Stimulated activated CD4-positive, alpha-beta T cell treated with anti-CD3 and anti-CD28 coated beads, Interleukin-4, amount 100 ng/mL, for 4 hours (primary cell): ENCODE measurements at regions not wholly inside any gene's neighbourhood (a gene's known extent, or its start where the extent isn't known, plus 50 kb on each side); places are given as distances from the start of the nearest gene placed in this dataset.
"Not testable (repeated sequence)": the region's sequence is repeated elsewhere in the genome, so short reads cannot be mapped to it uniquely, and the experiment has no call there.

Experiments used
- DNase-seq, 2 experiments: peaks; one replicate each; pipeline ENCODE4 v3.0.0-alpha.2; 2020

DNA sequence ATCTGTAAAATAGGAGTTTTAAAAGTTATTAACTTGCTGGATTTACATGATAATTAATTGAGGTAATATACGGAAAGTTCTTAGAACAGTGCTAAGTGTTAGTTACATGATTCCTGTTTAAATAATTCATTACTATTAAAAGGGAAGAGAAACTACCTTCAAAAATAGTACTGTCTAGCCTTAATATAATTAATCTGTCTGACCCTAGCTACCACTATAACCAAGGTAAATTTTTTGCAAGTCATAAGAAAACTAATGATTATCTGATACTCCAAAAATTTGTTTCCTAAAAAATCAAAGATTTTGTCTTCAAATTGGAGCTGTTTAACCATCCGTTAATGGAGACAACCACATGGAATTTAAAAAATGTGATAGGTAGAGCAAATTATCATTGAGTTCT is 294.3 kb upstream of the FBXO33 start:
- no peak for DNase-seq

GRCh38 chr14:39722547-39723273 is 290.5 kb upstream of the FBXO33 start:
- DNase-seq = no peak

DNA sequence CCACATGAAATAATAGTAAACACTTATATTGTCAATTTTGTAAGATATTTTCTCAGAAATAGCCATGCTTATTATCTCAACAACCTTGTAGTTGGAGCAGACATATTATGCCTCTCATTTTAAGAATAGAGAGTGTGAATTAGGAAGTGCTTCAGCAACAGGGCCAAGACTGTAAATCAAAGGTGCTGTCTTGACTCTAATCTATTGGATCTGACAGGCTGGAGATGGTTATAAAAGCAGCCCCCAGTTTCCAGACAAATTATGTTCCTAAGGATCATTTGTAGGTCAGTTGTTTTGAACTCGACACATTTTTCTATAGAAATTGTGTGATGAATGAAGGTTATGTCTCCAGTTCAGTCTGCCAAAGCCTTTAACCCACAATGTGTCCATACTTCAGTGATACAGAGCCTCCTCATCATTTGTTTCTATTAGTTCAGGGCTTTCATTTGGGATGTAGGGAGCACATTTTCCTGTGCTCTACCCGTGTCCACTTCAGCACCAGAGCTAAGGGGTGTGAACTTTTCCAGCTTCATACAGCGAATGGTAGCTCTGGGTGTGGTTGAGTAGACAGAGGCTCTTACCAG is 284.8 kb upstream of the FBXO33 start:
- DNase-seq = no peak

GRCh38 chr14:39712293-39712999 is 280.2 kb upstream of the FBXO33 start:
- no peak for DNase-seq

- DNase-seq = no peak
Measured at GRCh38 chr14:39704594-39704993, 272.4 kb upstream of the FBXO33 start.

- no peak for DNase-seq
Measured at GRCh38 chr14:39694341-39694740, 262.1 kb upstream of the FBXO33 start.

- no peak for DNase-seq
Measured at GRCh38 chr14:39683691-39684260, 251.5 kb upstream of the FBXO33 start.

DNA sequence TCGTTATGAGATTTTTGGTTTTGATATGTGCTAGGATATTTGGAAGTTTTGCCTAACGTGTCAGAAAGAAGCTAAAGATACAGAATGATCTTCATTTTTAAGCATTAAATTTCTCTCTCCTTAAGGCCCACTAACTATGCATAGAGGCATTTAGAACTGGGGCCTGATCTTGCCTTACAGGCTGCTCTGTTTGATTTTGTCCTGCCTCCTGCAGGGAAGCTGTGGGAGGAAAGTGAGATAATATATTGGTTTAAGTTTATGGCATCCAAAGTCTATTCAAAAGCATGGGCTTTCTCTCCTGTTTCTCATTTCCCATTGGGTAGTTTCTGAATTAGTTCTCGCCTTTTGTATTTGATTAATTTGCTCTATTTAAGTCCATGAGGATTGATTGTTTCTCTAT is 250.3 kb upstream of the FBXO33 start:
- no peak for DNase-seq

- DNase-seq = no peak
Measured at GRCh38 chr14:39681782-39682399, 249.7 kb upstream of the FBXO33 start.

GRCh38 chr14:39680777-39681176 is 248.5 kb upstream of the FBXO33 start:
- DNase-seq = no peak

DNA sequence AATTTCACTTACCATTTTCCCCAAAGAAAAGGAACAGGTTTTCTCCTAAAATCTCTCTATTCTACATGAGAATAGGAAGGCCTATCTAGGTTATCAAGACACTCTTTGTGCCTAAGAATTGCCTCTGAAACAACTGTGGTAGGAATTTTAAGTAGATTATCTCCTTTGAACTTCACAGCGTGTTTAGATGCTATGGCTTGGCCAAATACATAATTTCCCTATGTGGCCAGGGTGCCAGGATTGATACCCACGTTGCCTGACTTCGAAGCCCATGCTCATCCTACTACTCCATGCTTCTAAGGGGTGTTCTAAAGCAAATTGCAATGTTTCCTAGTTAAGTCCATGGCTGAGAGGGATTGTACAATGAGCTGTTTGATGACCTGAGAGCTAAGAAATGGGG is 241.5 kb upstream of the FBXO33 start:
- no peak for DNase-seq

DNA sequence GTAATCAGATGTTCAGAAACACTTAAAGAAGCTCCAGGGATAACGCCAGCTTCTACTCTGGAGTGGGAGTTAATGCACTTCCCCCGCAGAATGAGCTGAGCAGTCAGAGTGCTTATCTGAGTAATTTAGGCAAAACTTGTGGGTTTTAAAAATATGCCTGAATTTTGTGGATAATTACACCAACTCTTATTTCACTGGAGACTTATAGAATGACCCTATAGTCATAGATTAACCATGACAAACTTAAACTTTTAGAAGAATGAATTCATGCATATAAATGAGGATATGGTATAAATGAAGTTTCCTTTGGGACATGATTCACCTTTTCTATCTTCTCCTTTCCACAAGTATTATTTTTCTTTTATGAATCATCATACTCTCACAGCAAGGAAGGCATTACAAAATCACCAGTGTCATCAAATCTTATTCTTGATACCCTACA is 241.1 kb upstream of the FBXO33 start:
- DNase-seq = no peak

GRCh38 chr14:39668449-39668848 is 236.2 kb upstream of the FBXO33 start:
- DNase-seq = no peak

DNA sequence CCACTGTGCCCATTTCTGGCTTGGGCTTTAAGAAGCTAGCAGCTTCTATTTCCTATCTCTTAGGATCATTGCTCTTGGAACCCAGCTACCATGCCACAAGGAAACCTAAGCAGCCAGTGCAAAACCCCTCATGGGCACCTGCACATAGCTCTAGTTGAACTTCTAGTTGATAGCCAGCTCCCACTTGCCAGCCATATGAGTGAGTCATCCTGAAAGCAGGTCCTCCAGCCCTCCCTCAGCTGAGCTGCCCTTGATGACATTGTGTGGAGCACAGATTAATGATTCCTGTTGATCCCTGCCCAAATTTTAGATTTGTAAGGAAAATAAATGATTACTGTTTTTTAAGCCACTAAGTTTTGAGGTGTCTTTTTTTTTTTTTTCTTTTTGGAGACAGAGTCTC is 234.2 kb upstream of the FBXO33 start:
- no peak for DNase-seq

GRCh38 chr14:39665075-39665475 is 232.8 kb upstream of the FBXO33 start:
- no peak for DNase-seq

- no peak for DNase-seq
Measured at GRCh38 chr14:39664646-39665045, 232.4 kb upstream of the FBXO33 start.

DNA sequence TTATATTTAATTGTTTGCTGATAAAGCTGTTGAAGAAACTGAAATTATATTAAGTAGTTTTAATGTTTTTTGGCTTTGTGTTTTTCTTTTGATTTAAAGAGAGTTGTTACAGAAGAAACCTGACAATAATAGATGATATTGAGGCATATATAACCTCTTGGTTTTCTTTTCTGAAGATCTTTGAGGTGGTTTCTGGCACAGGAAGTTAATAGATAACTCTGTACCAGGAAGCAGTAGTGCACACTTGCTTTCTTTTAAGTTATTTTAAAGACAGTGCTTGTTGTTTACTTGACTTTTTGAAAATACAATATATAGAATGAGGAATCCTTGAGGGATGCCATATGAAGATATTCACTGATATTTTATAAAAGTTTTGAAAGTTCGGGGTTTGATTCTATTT is 209.0 kb upstream of the FBXO33 start:
- DNase-seq = no peak

DNA sequence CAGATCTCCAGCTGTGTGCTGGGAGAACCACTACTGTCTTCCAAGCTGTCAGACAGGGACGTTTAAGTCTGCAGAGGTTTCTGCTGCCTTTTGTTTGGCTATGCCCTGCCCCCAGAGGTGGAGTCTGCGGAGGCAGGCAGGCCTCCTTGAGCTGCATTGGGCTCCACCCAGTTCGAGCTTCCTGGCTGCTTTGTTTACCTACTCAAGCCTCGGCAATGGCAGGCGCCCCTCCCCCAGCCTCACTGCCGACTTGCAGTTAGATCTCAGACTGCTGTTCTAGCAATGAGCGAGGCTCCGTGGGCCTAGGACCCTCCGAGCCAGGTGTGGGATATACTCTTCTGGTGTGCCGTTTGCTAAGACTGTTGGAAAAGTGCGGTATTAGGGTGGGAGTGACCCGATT is 206.8 kb upstream of the FBXO33 start:
- not testable (repeated sequence) for DNase-seq

DNA sequence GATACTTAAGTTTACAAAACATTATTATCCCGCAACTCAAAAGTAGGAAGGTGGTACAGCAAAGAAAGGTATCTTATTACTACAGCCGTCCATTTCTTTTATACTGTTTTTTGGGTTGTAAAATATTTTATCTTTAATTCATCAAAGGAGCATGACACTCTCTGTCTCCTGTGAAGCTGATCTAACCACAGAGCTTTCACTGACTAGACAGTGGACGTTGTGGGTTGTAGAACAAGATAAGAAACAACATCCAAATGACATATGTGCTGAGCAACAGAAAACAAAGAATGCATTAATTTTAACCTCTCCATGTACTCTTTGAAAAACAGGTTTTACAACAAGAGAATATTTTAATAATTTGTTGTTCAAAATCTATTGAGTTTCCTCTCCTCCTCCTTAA is 195.9 kb upstream of the FBXO33 start:
- DNase-seq = no peak

GRCh38 chr14:39626589-39627576 is 194.7 kb upstream of the FBXO33 start:
- DNase-seq = no peak

DNA sequence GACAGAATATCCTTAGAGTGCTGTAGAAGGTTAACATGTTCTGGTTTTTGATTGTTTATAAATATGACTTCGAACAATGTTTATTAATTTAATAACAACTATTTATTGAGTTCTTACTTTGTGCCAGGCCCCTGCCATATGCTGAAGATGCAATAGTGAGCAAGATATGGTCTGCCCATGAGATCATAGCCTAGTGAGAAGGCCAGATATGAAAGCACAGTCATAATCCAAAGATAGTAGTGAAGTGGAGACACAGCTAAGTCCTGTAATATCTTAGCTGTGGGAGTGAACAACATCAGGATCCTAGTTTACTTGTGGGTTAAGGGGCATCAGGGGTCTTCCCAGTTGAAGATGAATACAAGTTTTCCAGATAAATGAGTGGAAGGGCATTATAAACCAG is 189.4 kb upstream of the FBXO33 start:
- no peak for DNase-seq

GRCh38 chr14:39621223-39621622 is 189.0 kb upstream of the FBXO33 start:
- no peak for DNase-seq
